ENCODE measurements at regions not wholly inside any gene's neighbourhood (a gene's known extent, or its start where the extent isn't known, plus 50 kb on each side); places are given as distances from the start of the nearest gene placed in this dataset.

DNA sequence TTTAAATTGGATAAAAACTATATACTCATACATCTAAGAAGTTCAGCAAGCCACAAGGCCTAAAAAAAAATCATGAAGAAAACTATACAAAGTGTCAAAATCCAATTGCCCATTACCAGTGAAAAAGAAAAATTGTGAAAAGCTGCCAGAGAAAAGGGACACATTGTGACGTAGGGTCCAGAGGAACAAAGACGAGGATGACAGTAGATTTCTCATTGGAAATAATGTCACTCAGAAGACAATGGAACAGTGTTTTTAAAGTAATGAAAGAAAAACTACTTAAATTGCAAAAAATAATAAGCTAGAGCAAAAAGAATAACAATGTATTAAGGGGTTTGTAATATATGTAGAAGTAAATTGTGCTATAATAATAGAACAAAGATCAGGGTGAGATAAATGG is 195.2 kb downstream of the EFNB2 start:
- Histone ChIP-seq H3K9me2 (replicated peaks; ENCODE audit: insufficient read depth) (no peaks in the 10 kb centered on the region), H3K27me3 (no peaks in the 10 kb centered on the region), H3K4me1 (ENCODE audit: insufficient read depth) (peaks cover 5% of the 10 kb centered on the region), H2AFZ (no peak overlapping the region), H3K4me2 (no peak overlapping the region), H3K9me3 (ENCODE audit: low read depth) (peaks cover 10% of the 10 kb centered on the region), H4K20me1 (ENCODE audit: insufficient read depth, poor library complexity, severe bottlenecking) (no peaks in the 10 kb centered on the region), H3K27ac (no peak overlapping the region), H3K79me2 (no peaks in the 10 kb centered on the region), H3K36me3 (replicated peaks; ENCODE audit: insufficient read depth, low read depth) (no peaks in the 10 kb centered on the region), H3K4me3 (no peak overlapping the region)
- WGBS (ENCODE audit: low lambda C conversion rate, missing lambda C conversion rate), result 85% methylated on average over 2 of the region's 2 CpGs
- TF ChIP-seq EZH2phosphoT487 (IDR thresholded peaks at IDR 0.05; ENCODE audit: low read depth, severe bottlenecking, unreplicated experiment) (no peak), EZH2 (IDR thresholded peaks at IDR 0.05; ENCODE audit: borderline replicate concordance) (no peak)
- TF ChIP-seq, protein P1, sequence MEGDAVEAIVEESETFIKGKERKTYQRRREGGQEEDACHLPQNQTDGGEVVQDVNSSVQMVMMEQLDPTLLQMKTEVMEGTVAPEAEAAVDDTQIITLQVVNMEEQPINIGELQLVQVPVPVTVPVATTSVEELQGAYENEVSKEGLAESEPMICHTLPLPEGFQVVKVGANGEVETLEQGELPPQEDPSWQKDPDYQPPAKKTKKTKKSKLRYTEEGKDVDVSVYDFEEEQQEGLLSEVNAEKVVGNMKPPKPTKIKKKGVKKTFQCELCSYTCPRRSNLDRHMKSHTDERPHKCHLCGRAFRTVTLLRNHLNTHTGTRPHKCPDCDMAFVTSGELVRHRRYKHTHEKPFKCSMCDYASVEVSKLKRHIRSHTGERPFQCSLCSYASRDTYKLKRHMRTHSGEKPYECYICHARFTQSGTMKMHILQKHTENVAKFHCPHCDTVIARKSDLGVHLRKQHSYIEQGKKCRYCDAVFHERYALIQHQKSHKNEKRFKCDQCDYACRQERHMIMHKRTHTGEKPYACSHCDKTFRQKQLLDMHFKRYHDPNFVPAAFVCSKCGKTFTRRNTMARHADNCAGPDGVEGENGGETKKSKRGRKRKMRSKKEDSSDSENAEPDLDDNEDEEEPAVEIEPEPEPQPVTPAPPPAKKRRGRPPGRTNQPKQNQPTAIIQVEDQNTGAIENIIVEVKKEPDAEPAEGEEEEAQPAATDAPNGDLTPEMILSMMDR (IDR thresholded peaks at IDR 0.05; ENCODE audit: poor library complexity), result no peak
- no peak for DNase-seq (ENCODE audit: low spot score)

DNA sequence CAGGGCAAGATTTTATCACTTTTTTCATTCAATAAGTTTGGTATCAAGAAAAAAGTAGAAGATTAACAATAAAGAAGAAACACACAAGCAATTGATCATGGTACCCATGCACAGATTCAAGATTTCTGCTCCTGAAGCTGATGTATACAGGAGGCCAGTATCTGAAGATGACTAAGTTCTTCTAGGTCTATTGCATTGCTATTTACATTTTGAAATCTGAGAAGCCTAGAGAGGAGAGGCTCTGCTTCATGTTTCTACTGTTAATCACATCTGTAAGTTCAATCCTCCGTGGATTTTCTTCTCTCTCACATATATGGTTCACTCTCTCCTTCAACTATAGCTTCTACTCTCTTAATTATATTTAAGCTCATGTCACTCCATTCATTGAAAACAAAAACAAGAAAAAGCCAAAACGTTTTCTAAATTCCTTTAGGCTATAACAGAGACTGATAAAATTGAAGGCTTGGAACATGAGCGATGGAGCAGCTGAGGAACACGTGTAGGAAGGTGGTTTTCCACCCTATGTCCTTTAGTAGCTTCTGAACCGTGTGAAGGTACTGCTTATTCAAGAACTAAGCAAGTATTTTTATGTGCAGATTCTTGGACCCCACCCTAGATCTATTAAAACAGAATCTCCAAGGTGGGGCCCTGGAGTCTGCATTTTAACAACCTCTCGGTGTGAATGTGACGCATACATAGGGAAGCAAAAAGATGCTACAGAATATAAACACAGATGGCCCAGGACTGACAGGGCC is 198.2 kb downstream of the EFNB2 start:
- H3K4me1 ChIP-seq (ENCODE audit: insufficient read depth), result no peaks in the 10 kb centered on the region
- H4K20me1 ChIP-seq (ENCODE audit: insufficient read depth, poor library complexity, severe bottlenecking), result no peaks in the 10 kb centered on the region
- H3K27me3 ChIP-seq, result no peaks in the 10 kb centered on the region
- no peak overlapping the region for H2AFZ ChIP-seq
- TF ChIP-seq EZH2phosphoT487 (IDR thresholded peaks at IDR 0.05; ENCODE audit: low read depth, severe bottlenecking, unreplicated experiment) (no peak), EZH2 (IDR thresholded peaks at IDR 0.05; ENCODE audit: borderline replicate concordance) (no peak)
- TF ChIP-seq, protein P1 (IDR thresholded peaks at IDR 0.05; ENCODE audit: poor library complexity), result no peak
- H3K9me3 ChIP-seq (ENCODE audit: low read depth), result peaks cover 10% of the 10 kb centered on the region
- H3K4me3 ChIP-seq, result no peak overlapping the region
- 76% methylated on average over 7 of the region's 7 CpGs for WGBS (ENCODE audit: low lambda C conversion rate, missing lambda C conversion rate)
- H3K27ac ChIP-seq, result no peak overlapping the region
- H3K36me3 ChIP-seq (replicated peaks; ENCODE audit: insufficient read depth, low read depth), result no peaks in the 10 kb centered on the region
- no peaks in the 10 kb centered on the region for H3K79me2 ChIP-seq
- no peak for DNase-seq (ENCODE audit: low spot score)
- H3K4me2 ChIP-seq, result no peak overlapping the region
- H3K9me2 ChIP-seq (replicated peaks; ENCODE audit: insufficient read depth), result no peaks in the 10 kb centered on the region

DNA sequence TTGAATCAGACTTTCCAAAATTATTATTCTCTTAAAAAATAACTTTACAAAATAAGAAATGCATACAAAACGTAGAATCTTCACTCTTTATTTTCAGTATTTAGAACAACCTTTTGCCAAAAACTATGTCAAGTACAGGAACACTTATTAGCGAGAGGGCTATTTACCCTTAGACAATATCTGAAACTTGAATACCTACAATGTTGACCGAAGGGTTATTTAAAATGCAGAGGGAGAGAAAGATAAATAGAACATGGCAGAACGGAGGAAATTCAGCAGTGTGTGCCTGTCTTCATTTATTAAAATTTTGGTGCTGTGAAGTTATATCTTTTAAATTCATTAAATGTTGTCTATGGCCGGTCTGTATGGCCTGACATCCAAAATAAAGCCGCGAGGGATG is 198.8 kb downstream of the EFNB2 start:
- no peaks in the 10 kb centered on the region for H3K36me3 ChIP-seq (replicated peaks; ENCODE audit: insufficient read depth, low read depth)
- H3K9me3 ChIP-seq (ENCODE audit: low read depth), result peaks cover 10% of the 10 kb centered on the region
- H3K4me3 ChIP-seq, result no peak overlapping the region
- H3K4me2 ChIP-seq, result no peak overlapping the region
- H2AFZ ChIP-seq, result no peak overlapping the region
- no peak overlapping the region for H3K27ac ChIP-seq
- H3K79me2 ChIP-seq, result no peaks in the 10 kb centered on the region
- H3K4me1 ChIP-seq (ENCODE audit: insufficient read depth), result no peaks in the 10 kb centered on the region
- H3K27me3 ChIP-seq, result no peaks in the 10 kb centered on the region
- no peak for DNase-seq (ENCODE audit: low spot score)
- no peaks in the 10 kb centered on the region for H4K20me1 ChIP-seq (ENCODE audit: insufficient read depth, poor library complexity, severe bottlenecking)
- no peaks in the 10 kb centered on the region for H3K9me2 ChIP-seq (replicated peaks; ENCODE audit: insufficient read depth)
- TF ChIP-seq EZH2phosphoT487 (IDR thresholded peaks at IDR 0.05; ENCODE audit: low read depth, severe bottlenecking, unreplicated experiment) (no peak), EZH2 (IDR thresholded peaks at IDR 0.05; ENCODE audit: borderline replicate concordance) (no peak)
- TF ChIP-seq, protein P1 (IDR thresholded peaks at IDR 0.05; ENCODE audit: poor library complexity), result no peak
- WGBS (ENCODE audit: low lambda C conversion rate, missing lambda C conversion rate), result 83% methylated on average over 7 of the region's 7 CpGs

All from hepatocyte (in vitro differentiated cells).